CD14-positive monocyte (primary cell): ENCODE measurements at regions not wholly inside any gene's neighbourhood (a gene's known extent, or its start where the extent isn't known, plus 50 kb on each side); places are given as distances from the start of the nearest gene placed in this dataset.
A peak's percentile ranks its signal among the peaks of the same experiment; 100 is the strongest.

Experiments
- DNase-seq, 3 donors: peaks; one replicate each; pipeline ENCODE4 v3.0.0-alpha.2; 2011 to 2022
- H2AFZ ChIP-seq: 2 replicates; pipeline ENCODE4 v1.6.0; 2012; ENCODE audit warnings: mild to moderate bottlenecking, low read depth, low read length, inconsistent platforms; ENCODE audit not compliant: insufficient read depth, poor library complexity, severe bottlenecking
- H3K27ac ChIP-seq, 2 donors: 1 replicate in 1 of 2; 2 replicates in 1 of 2; pipeline ENCODE4 v1.5.1; 2012 to 2013; ENCODE audit warnings: low read length in 2 of 2, control low read depth in 1 of 2, inconsistent platforms in 1 of 2, low read depth in 1 of 2, mild to moderate bottlenecking in 1 of 2
- H3K27me3 ChIP-seq, 2 donors: one replicate each; pipeline versions ENCODE4 v1.6.0 to v1.6.1; 2011 to 2013; ENCODE audit warnings: low read length in 2 of 2; ENCODE audit not compliant: control insufficient read depth in 2 of 2, insufficient read depth in 2 of 2
- H3K36me3 ChIP-seq, 2 donors: replicated peaks in 1 of 2; 1 replicate in 1 of 2; 2 replicates in 1 of 2; pipeline versions ENCODE4 v1.5.1 to v1.6.1; 2012 to 2013; ENCODE audit warnings: low read length in 2 of 2, control low read depth in 1 of 2, inconsistent platforms in 1 of 2, mild to moderate bottlenecking in 1 of 2; ENCODE audit not compliant: insufficient read depth in 2 of 2, control insufficient read depth in 1 of 2
- H3K4me1 ChIP-seq, 2 donors: 1 replicate in 1 of 2; 2 replicates in 1 of 2; pipeline versions ENCODE4 v1.5.1 to v1.6.1; 2012 to 2013; ENCODE audit warnings: low read length in 2 of 2, control low read depth in 1 of 2, inconsistent platforms in 1 of 2, mild to moderate bottlenecking in 1 of 2, moderate library complexity in 1 of 2; ENCODE audit not compliant: insufficient read depth in 2 of 2, control insufficient read depth in 1 of 2
- H3K4me2 ChIP-seq: replicated peaks from 2 replicates; pipeline ENCODE3; 2012; ENCODE audit warnings: low read length, moderate library complexity, mild to moderate bottlenecking; ENCODE audit not compliant: poor library complexity, severe bottlenecking; ENCODE audit errors: extremely low read depth
- H3K4me3 ChIP-seq, 3 experiments: fragments of 200-600 bp in 1 of 3; sonication (generic) in 1 of 3; replicated peaks in 1 of 3; 1 replicate in 2 of 3; 2 replicates in 1 of 3; pipeline ENCODE4 v1.5.1; 2011 to 2013; ENCODE audit warnings: low read length in 3 of 3, mild to moderate bottlenecking in 3 of 3, control low read depth in 2 of 3, low read depth in 2 of 3, inconsistent platforms in 1 of 3, moderate library complexity in 1 of 3
- H3K79me2 ChIP-seq: 2 replicates; pipeline ENCODE4 v1.6.0; 2012; ENCODE audit warnings: mild to moderate bottlenecking, control low read depth, inconsistent platforms, low read length, moderate library complexity; ENCODE audit not compliant: insufficient read depth
- H3K9ac ChIP-seq: 2 replicates; pipeline ENCODE4 v1.6.0; 2017; ENCODE audit warnings: low read length, mild to moderate bottlenecking; ENCODE audit not compliant: insufficient read depth, poor library complexity, severe bottlenecking
- H3K9me3 ChIP-seq, 2 donors: replicated peaks in 1 of 2; 1 replicate in 1 of 2; 2 replicates in 1 of 2; pipeline versions ENCODE4 v1.5.1 to v1.6.1; 2012 to 2013; ENCODE audit warnings: low read length in 2 of 2, control low read depth in 1 of 2; ENCODE audit not compliant: control insufficient read depth in 1 of 2, insufficient read depth in 1 of 2
- H4K20me1 ChIP-seq: 2 replicates; pipeline ENCODE4 v1.6.0; 2012; ENCODE audit warnings: mild to moderate bottlenecking, low read length, control low read depth, moderate library complexity; ENCODE audit not compliant: insufficient read depth
- H3K27ac Mint-ChIP-seq, 7 donors: one replicate each; pipeline ENCODE4 v1.8.0; 2020; ENCODE audit warnings: mild to moderate bottlenecking in 7 of 7, mixed read lengths in 7 of 7, moderate library complexity in 6 of 7, inconsistent platforms in 2 of 7
- H3K27me3 Mint-ChIP-seq, 3 donors: one replicate each; pipeline ENCODE4 v1.8.0; 2021 to 2022; ENCODE audit warnings: low read depth in 3 of 3, mild to moderate bottlenecking in 3 of 3, mixed read lengths in 3 of 3, moderate library complexity in 3 of 3, inconsistent platforms in 1 of 3
- H3K36me3 Mint-ChIP-seq, 2 donors: one replicate each; pipeline ENCODE4 v1.8.0; 2020; ENCODE audit warnings: mixed read lengths in 2 of 2, inconsistent platforms in 1 of 2, mild to moderate bottlenecking in 1 of 2
- H3K4me1 Mint-ChIP-seq: one replicate; pipeline ENCODE4 v1.8.0; 2020; ENCODE audit warnings: mild to moderate bottlenecking, mixed read lengths
- H3K4me3 Mint-ChIP-seq, 2 donors: one replicate each; pipeline ENCODE4 v1.8.0; 2020; ENCODE audit warnings: mild to moderate bottlenecking in 2 of 2, mixed read lengths in 2 of 2, moderate library complexity in 1 of 2
- H3K9me3 Mint-ChIP-seq, 7 donors: one replicate each; pipeline ENCODE4 v1.8.0; 2020 to 2022; ENCODE audit warnings: mixed read lengths in 7 of 7, mild to moderate bottlenecking in 6 of 7, moderate library complexity in 6 of 7, inconsistent platforms in 2 of 7
- CTCF ChIP-seq: fragments of 200-600 bp; IDR thresholded peaks from one replicate; pipeline ENCODE4 v1.8.0; 2022; ENCODE audit warnings: antibody characterized with exemption, mild to moderate bottlenecking
- WGBS: methylation state at CpG from one replicate; pipeline ENCODE4 v1.1.5; 2013; ENCODE audit warnings: missing lambda C conversion rate; ENCODE audit not compliant: insufficient coverage; 5-methylcytosine and 5-hydroxymethylcytosine counted together
- intact Hi-C, 2 donors: fragments of 100-400 bp; cut with micrococcal nuclease; formaldehyde crosslinking; loops; one replicate each; pipeline versions ENCODE4 v1.15.0 to v1.15.1; 2023

GRCh38 chr20:4563031-4563430, 123.2 kb upstream of the PRNP start:
- no peaks in the 10 kb centered on the region for H4K20me1 ChIP-seq

GRCh38 chr20:4560667-4561066, 125.6 kb upstream of the PRNP start:
- Mint-ChIP-seq H3K27ac (peak overlapping the region in 1 of 7 donors; percentile 40), H3K36me3 (no peaks in the 10 kb centered on the region), H3K4me3 (no peak overlapping the region), H3K27me3 (peaks cover 11 to 21% (median 17%) of the 10 kb centered on the region in 3 donors), H3K9me3 (peaks cover 0 to 4% (median 1%) of the 10 kb centered on the region in 7 donors), H3K4me1 (no peaks in the 10 kb centered on the region)
- no peak overlapping the region for H3K4me2 ChIP-seq
- intact Hi-C loops: no loop called here
- no peaks in the 10 kb centered on the region for H3K4me1 ChIP-seq
- H3K9ac ChIP-seq: no peak overlapping the region
- H3K4me3 ChIP-seq: no peak overlapping the region
- no peak overlapping the region for H2AFZ ChIP-seq
- H3K79me2 ChIP-seq: no peaks in the 10 kb centered on the region
- peaks cover 7 to 14% of the 10 kb centered on the region in 2 donors for H3K27me3 ChIP-seq
- no peaks in the 10 kb centered on the region for H3K36me3 ChIP-seq
- H4K20me1 ChIP-seq: no peaks in the 10 kb centered on the region
- no peak overlapping the region for H3K27ac ChIP-seq
- no peaks in the 10 kb centered on the region for H3K9me3 ChIP-seq
- no peak for TF ChIP-seq CTCF
- no peak for DNase-seq
- no CpG with 5 or more reads among the region's 2 CpGs for WGBS

More at GRCh38 chr20:4563031-4563430, 123.2 kb upstream of the PRNP start:
- Histone ChIP-seq H3K4me3 (no peak overlapping the region), H3K36me3 (no peaks in the 10 kb centered on the region), H3K9me3 (no peaks in the 10 kb centered on the region), H3K27me3 (peaks cover 2 to 12% of the 10 kb centered on the region in 2 donors), H3K9ac (no peak overlapping the region), H2AFZ (no peak overlapping the region), H3K4me2 (no peak overlapping the region), H3K79me2 (no peaks in the 10 kb centered on the region), H3K27ac (no peak overlapping the region), H3K4me1 (no peaks in the 10 kb centered on the region)
- TF ChIP-seq CTCF: no peak
- no peaks in the 10 kb centered on the region for H3K36me3 Mint-ChIP-seq
- no peak for DNase-seq
- no peak overlapping the region for H3K27ac Mint-ChIP-seq
- intact Hi-C loops: no loop called here
- peaks cover 9 to 21% (median 12%) of the 10 kb centered on the region in 3 donors for H3K27me3 Mint-ChIP-seq
- H3K4me3 Mint-ChIP-seq: no peak overlapping the region
- H3K9me3 Mint-ChIP-seq: peaks cover 0 to 2% (median 0%) of the 10 kb centered on the region in 7 donors
- H3K4me1 Mint-ChIP-seq: no peaks in the 10 kb centered on the region
